WTC11 (cell line): ENCODE measurements at regions not wholly inside any gene's neighbourhood (a gene's known extent, or its start where the extent isn't known, plus 50 kb on each side); places are given as distances from the start of the nearest gene placed in this dataset.

ENCODE experiments used
- ATAC-seq: fragments of 200-7000 bp; cut with Tn5 transposase; 2 replicates; pipeline ENCODE4 v1.10.0; 2021; ENCODE audit warnings: mild to moderate bottlenecking, moderate library complexity
- CTCF ChIA-PET: fragments of 300-600 bp; sonication (Branson Sonifier 250); formaldehyde crosslinking; loops from one replicate; lab custom pipeline; 2021; ENCODE audit warnings: antibody characterized with exemption; lab: Charles Lee
- POLR2A ChIA-PET: fragments of 350-600 bp; sonication (Branson Sonifier 250); formaldehyde crosslinking; loops from one replicate; lab custom pipeline; 2021; ENCODE audit warnings: antibody characterized with exemption; lab: Charles Lee
- DNase-seq: peaks from one replicate; pipeline ENCODE4 v3.0.0; 2021; ENCODE audit warnings: low spot score
- H3K27ac Mint-ChIP-seq: 2 replicates; pipeline ENCODE4 v1.8.0; 2021; ENCODE audit warnings: mixed read lengths
- H3K27me3 Mint-ChIP-seq: 2 replicates; pipeline ENCODE4 v1.8.0; 2021; ENCODE audit warnings: low read depth, mild to moderate bottlenecking, moderate library complexity, mixed read lengths
- H3K36me3 Mint-ChIP-seq: 2 replicates; pipeline ENCODE4 v1.8.0; 2021; ENCODE audit warnings: mixed read lengths
- H3K4me1 Mint-ChIP-seq: 2 replicates; pipeline ENCODE4 v1.8.0; 2022; ENCODE audit warnings: mixed read lengths
- H3K4me3 Mint-ChIP-seq: 2 replicates; pipeline ENCODE4 v1.8.0; 2021; ENCODE audit warnings: mild to moderate bottlenecking, moderate library complexity, mixed read lengths
- H3K9me3 Mint-ChIP-seq: 2 replicates; pipeline ENCODE4 v1.8.0; 2021; ENCODE audit warnings: mixed read lengths
- AFF4 ChIP-seq: sonication (generic); formaldehyde crosslinking; IDR thresholded peaks from 2 replicates; pipeline ENCODE4 v1.8.1; 2023; ENCODE audit warnings: mild to moderate bottlenecking, missing genetic modification reagents, borderline replicate concordance
- ATF3 ChIP-seq: sonication (generic); formaldehyde crosslinking; conservative IDR thresholded peaks from 2 replicates; pipeline ENCODE4 v1.8.1; 2022; ENCODE audit warnings: mild to moderate bottlenecking, missing genetic modification reagents
- CBFB ChIP-seq: sonication (generic); formaldehyde crosslinking; IDR thresholded peaks from 2 replicates; pipeline ENCODE4 v1.8.1; 2022; ENCODE audit warnings: mild to moderate bottlenecking, low read depth, missing genetic modification reagents
- JAZF1 ChIP-seq: fragments of 250-450 bp; sonication (Bioruptor Pico); IDR thresholded peaks from 2 replicates; pipeline ENCODE4 v1.9.0; 2021; ENCODE audit warnings: moderate library complexity, mild to moderate bottlenecking, inconsistent platforms
- PREB ChIP-seq: sonication (generic); formaldehyde crosslinking; IDR thresholded peaks from 2 replicates; pipeline ENCODE4 v1.8.1; 2022; ENCODE audit warnings: mild to moderate bottlenecking, missing genetic modification reagents, moderate library complexity, borderline replicate concordance
- TEAD1 ChIP-seq: sonication (generic); formaldehyde crosslinking; IDR thresholded peaks from 2 replicates; pipeline ENCODE4 v1.8.0; 2022; ENCODE audit warnings: mild to moderate bottlenecking, missing genetic modification reagents
- ZNF423 ChIP-seq: fragments of 250-450 bp; sonication (Bioruptor Pico); IDR thresholded peaks from 2 replicates; pipeline ENCODE4 v2.1.2; 2022; ENCODE audit warnings: mild to moderate bottlenecking, moderate library complexity
- TF ChIP-seq, protein P1 (sequence below): sonication (generic); formaldehyde crosslinking; IDR thresholded peaks from 2 replicates; pipeline ENCODE4 v1.8.1; 2022; ENCODE audit warnings: missing genetic modification reagents, borderline replicate concordance
- TF ChIP-seq, protein P2 (sequence below): sonication (generic); formaldehyde crosslinking; conservative IDR thresholded peaks from 2 replicates; pipeline ENCODE4 v1.8.1; 2023; ENCODE audit warnings: mild to moderate bottlenecking, low read depth, missing genetic modification reagents, moderate library complexity
- TF ChIP-seq, protein P3 (sequence below): sonication (generic); formaldehyde crosslinking; IDR thresholded peaks from 2 replicates; pipeline ENCODE4 v1.8.0; 2022; ENCODE audit warnings: mild to moderate bottlenecking, missing genetic modification reagents
- TF ChIP-seq, protein P4 (sequence below): sonication (generic); formaldehyde crosslinking; IDR thresholded peaks from 2 replicates; pipeline ENCODE4 v1.8.0; 2023; ENCODE audit warnings: missing genetic modification reagents
- TF ChIP-seq, protein P5 (sequence below): sonication (generic); formaldehyde crosslinking; IDR thresholded peaks from 2 replicates; pipeline ENCODE4 v1.8.1; 2023; ENCODE audit warnings: mild to moderate bottlenecking, missing genetic modification reagents, moderate library complexity
- TF ChIP-seq, protein P6 (sequence below): sonication (generic); formaldehyde crosslinking; IDR thresholded peaks from 2 replicates; pipeline ENCODE4 v1.8.1; 2023; ENCODE audit warnings: mild to moderate bottlenecking, missing genetic modification reagents

- TF ChIP-seq, protein P1, sequence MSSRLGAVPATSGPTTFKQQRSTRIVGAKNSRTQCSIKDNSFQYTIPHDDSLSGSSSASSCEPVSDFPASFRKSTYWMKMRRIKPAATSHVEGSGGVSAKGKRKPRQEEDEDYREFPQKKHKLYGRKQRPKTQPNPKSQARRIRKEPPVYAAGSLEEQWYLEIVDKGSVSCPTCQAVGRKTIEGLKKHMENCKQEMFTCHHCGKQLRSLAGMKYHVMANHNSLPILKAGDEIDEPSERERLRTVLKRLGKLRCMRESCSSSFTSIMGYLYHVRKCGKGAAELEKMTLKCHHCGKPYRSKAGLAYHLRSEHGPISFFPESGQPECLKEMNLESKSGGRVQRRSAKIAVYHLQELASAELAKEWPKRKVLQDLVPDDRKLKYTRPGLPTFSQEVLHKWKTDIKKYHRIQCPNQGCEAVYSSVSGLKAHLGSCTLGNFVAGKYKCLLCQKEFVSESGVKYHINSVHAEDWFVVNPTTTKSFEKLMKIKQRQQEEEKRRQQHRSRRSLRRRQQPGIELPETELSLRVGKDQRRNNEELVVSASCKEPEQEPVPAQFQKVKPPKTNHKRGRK (CRISPR knock-in tag) = no peak
- TF ChIP-seq AFF4 (CRISPR knock-in tag) = no peak
- TF ChIP-seq TEAD1 = no peak
- no peak for TF ChIP-seq ATF3
- TF ChIP-seq, protein P2, sequence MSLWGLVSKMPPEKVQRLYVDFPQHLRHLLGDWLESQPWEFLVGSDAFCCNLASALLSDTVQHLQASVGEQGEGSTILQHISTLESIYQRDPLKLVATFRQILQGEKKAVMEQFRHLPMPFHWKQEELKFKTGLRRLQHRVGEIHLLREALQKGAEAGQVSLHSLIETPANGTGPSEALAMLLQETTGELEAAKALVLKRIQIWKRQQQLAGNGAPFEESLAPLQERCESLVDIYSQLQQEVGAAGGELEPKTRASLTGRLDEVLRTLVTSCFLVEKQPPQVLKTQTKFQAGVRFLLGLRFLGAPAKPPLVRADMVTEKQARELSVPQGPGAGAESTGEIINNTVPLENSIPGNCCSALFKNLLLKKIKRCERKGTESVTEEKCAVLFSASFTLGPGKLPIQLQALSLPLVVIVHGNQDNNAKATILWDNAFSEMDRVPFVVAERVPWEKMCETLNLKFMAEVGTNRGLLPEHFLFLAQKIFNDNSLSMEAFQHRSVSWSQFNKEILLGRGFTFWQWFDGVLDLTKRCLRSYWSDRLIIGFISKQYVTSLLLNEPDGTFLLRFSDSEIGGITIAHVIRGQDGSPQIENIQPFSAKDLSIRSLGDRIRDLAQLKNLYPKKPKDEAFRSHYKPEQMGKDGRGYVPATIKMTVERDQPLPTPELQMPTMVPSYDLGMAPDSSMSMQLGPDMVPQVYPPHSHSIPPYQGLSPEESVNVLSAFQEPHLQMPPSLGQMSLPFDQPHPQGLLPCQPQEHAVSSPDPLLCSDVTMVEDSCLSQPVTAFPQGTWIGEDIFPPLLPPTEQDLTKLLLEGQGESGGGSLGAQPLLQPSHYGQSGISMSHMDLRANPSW (CRISPR knock-in tag) = no peak
- TF ChIP-seq PREB = no peak
- no peak for TF ChIP-seq ZNF423 (CRISPR knock-in tag)
- TF ChIP-seq, protein P3, sequence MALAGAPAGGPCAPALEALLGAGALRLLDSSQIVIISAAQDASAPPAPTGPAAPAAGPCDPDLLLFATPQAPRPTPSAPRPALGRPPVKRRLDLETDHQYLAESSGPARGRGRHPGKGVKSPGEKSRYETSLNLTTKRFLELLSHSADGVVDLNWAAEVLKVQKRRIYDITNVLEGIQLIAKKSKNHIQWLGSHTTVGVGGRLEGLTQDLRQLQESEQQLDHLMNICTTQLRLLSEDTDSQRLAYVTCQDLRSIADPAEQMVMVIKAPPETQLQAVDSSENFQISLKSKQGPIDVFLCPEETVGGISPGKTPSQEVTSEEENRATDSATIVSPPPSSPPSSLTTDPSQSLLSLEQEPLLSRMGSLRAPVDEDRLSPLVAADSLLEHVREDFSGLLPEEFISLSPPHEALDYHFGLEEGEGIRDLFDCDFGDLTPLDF (CRISPR knock-in tag) = no peak
Measured at GRCh38 chr2:180481998-180482397, 474.9 kb upstream of the CWC22 start (continued).

DNA sequence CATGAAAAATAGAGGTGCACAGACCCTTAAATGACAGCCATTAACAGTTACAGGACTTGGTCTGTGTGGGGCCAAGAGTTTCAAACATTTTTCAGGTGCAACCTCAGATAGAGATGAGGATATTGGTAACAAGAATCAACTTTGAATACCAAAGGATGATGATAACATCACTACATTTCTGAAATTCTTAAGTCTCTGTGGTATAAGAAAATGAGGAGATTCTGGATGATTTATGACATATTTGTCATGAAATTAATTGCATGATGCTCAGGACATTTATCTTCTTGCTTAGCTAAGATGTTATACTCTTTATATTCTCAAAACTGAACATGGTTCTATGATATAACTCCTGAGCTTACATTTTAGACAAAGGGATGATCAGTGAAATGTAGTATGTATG, 471.8 kb upstream of the CWC22 start:
- H3K27ac Mint-ChIP-seq = no peak overlapping the region
- POLR2A ChIA-PET = no interaction called here
- TF ChIP-seq JAZF1 (CRISPR knock-in tag) (no peak), CBFB (no peak)
- TF ChIP-seq, protein P4, sequence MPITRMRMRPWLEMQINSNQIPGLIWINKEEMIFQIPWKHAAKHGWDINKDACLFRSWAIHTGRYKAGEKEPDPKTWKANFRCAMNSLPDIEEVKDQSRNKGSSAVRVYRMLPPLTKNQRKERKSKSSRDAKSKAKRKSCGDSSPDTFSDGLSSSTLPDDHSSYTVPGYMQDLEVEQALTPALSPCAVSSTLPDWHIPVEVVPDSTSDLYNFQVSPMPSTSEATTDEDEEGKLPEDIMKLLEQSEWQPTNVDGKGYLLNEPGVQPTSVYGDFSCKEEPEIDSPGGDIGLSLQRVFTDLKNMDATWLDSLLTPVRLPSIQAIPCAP (CRISPR knock-in tag) = no peak
- TF ChIP-seq, protein P3 (CRISPR knock-in tag) = no peak
- TF ChIP-seq, protein P5, sequence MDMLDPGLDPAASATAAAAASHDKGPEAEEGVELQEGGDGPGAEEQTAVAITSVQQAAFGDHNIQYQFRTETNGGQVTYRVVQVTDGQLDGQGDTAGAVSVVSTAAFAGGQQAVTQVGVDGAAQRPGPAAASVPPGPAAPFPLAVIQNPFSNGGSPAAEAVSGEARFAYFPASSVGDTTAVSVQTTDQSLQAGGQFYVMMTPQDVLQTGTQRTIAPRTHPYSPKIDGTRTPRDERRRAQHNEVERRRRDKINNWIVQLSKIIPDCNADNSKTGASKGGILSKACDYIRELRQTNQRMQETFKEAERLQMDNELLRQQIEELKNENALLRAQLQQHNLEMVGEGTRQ (CRISPR knock-in tag) = no peak
- TF ChIP-seq, protein P6, sequence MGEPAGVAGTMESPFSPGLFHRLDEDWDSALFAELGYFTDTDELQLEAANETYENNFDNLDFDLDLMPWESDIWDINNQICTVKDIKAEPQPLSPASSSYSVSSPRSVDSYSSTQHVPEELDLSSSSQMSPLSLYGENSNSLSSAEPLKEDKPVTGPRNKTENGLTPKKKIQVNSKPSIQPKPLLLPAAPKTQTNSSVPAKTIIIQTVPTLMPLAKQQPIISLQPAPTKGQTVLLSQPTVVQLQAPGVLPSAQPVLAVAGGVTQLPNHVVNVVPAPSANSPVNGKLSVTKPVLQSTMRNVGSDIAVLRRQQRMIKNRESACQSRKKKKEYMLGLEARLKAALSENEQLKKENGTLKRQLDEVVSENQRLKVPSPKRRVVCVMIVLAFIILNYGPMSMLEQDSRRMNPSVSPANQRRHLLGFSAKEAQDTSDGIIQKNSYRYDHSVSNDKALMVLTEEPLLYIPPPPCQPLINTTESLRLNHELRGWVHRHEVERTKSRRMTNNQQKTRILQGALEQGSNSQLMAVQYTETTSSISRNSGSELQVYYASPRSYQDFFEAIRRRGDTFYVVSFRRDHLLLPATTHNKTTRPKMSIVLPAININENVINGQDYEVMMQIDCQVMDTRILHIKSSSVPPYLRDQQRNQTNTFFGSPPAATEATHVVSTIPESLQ (CRISPR knock-in tag) = no peak
- TF ChIP-seq, protein P1 (CRISPR knock-in tag) = no peak
- TF ChIP-seq, all 79 proteins: peak for 0
- DNase-seq (no peak), ATAC-seq (no peak)
- Mint-ChIP-seq H3K36me3 (no peaks in the 10 kb centered on the region), H3K4me1 (no peaks in the 10 kb centered on the region), H3K4me3 (no peak overlapping the region), H3K27me3 (no peaks in the 10 kb centered on the region), H3K9me3 (no peaks in the 10 kb centered on the region)
- CTCF ChIA-PET = no interaction called here
